ENCODE measurements at regions not wholly inside any gene's neighbourhood (a gene's known extent, or its start where the extent isn't known, plus 50 kb on each side); places are given as distances from the start of the nearest gene placed in this dataset.

GRCh38 chr11:130672911-130673310, 224.5 kb downstream of the ADAMTS15 start:
- TF ChIP-seq CTCF (IDR thresholded peaks at IDR 0.05 in 4 of 5, conservative IDR thresholded peaks at IDR 0.05 in 1 of 5) (no peak), POLR2A (IDR thresholded peaks at IDR 0.05) (no peak)

Measured in gastrocnemius medialis (tissue), 4 donors.